Heart left ventricle (tissue), 16 donors: ENCODE measurements at regions not wholly inside any gene's neighbourhood (a gene's known extent, or its start where the extent isn't known, plus 50 kb on each side); places are given as distances from the start of the nearest gene placed in this dataset.

ENCODE experiments used
- ATAC-seq, 4 donors: fragments of 200-7000 bp; cut with Tn5 transposase; one replicate each; pipeline ENCODE4 v1.9.1; 2020 to 2022; ENCODE audit warnings: moderate library complexity in 4 of 4, mild to moderate bottlenecking in 3 of 4, moderate number of reproducible peaks in 1 of 4
- DNase-seq, 5 donors: peaks; one replicate each; pipeline ENCODE4 v3.0.0-alpha.2; 2020
- H3K27ac ChIP-seq, 12 donors: fragments of 200-600 bp; sonication (generic) in 4 of 12; one replicate each; pipeline versions ENCODE4 v1.5.0 to v1.8.0; 2016 to 2022; ENCODE audit warnings: mild to moderate bottlenecking in 2 of 12
- H3K27me3 ChIP-seq, 9 donors: fragments of 200-600 bp; sonication (generic) in 2 of 9; one replicate each; pipeline versions ENCODE4 v1.5.1 to v1.8.0; 2016 to 2022; ENCODE audit warnings: mild to moderate bottlenecking in 3 of 9
- H3K36me3 ChIP-seq, 9 donors: fragments of 200-600 bp; sonication (generic) in 2 of 9; one replicate each; pipeline versions ENCODE4 v1.5.0 to v1.8.0; 2018 to 2022; ENCODE audit warnings: mild to moderate bottlenecking in 2 of 9
- H3K4me1 ChIP-seq, 12 donors: fragments of 200-600 bp; sonication (generic) in 4 of 12; one replicate each; pipeline versions ENCODE4 v1.5.0 to v1.8.0; 2016 to 2022; ENCODE audit warnings: mild to moderate bottlenecking in 3 of 12
- H3K4me3 ChIP-seq, 12 donors: fragments of 200-600 bp; sonication (generic) in 4 of 12; one replicate each; pipeline versions ENCODE4 v1.5.0 to v1.8.0; 2017 to 2022; ENCODE audit warnings: mild to moderate bottlenecking in 9 of 12, moderate library complexity in 4 of 12
- H3K9me3 ChIP-seq, 12 donors: fragments of 200-600 bp; sonication (generic) in 4 of 12; one replicate each; pipeline versions ENCODE4 v1.5.0 to v1.8.0; 2016 to 2022; ENCODE audit warnings: mild to moderate bottlenecking in 1 of 12
- POLR2A ChIP-seq, 2 donors: fragments of 450-650 bp; IDR thresholded peaks; one replicate each; pipeline ENCODE4 v1.6.1; 2017; ENCODE audit warnings: antibody characterized with exemption in 2 of 2, mild to moderate bottlenecking in 2 of 2, moderate library complexity in 2 of 2
- WGBS, 4 donors: extraction: QIAGEN DNeasy Blood & Tissue Kit in 2 of 4; methylation state at CpG; one replicate each; pipeline versions ENCODE4 v1.1.5 to v1.1.7; 2013 to 2018; 5-methylcytosine and 5-hydroxymethylcytosine counted together
- intact Hi-C, 10 donors: fragments of 100-400 bp; cut with DNase I; formaldehyde crosslinking; loops; one replicate each; pipeline versions ENCODE4 v1.11.1 to v1.14.2; 2022
- TF ChIP-seq, protein P1 (sequence below), 12 donors: fragments of 200-600 bp; sonication (generic) in 4 of 12; IDR thresholded peaks; one replicate each; pipeline versions ENCODE4 v1.5.0 to v1.8.0; 2018 to 2022; ENCODE audit warnings: antibody characterized with exemption in 12 of 12, mild to moderate bottlenecking in 5 of 12
- donor health status: ischemic (EF 13 %, LVEDD 7.1; RV severe dilation, severe dysfunction).
- donor health status: healthy with polysubstance abuse.
- donor health status: DM: no; HTN: yes; CAD: no.
- donor health status: DM: no; HTN: no; CAD: no.
- donor health status: ischemic (EF 25% LVEDD 6.9; RV normal size, moderate dysfunction).
- donor health status: ischemic (EF 25% LVEDD 5.7; RV mildly dilated, moderate dysfunction).
- donor health status: healthy.
- donor health status: DM: yes; HTN: yes; CAD: no.
- donor health status: ischemic (EF 35%, LVEDD 5.7; RV mildly dilated, moderate dysfunction).
- donor health status: nonischemic (EF 11% LVEDD 7.7; RV severe dilation, severe dysfunction).
- donor health status: DM: yes; HTN: yes; CAD: no.
- donor health status: PGD.
- donor health status: ischemic (EF 29% LVEDD 5.4; RV normal size, mild dysfunction).
- donor health status: nonischemic (EF 23%, LVEDD 6.1; RV moderate dilation, normal function).

GRCh38 chr13:109881961-109882558 is 95.7 kb upstream of the IRS2 start:
- 71 to 79% (median 75%) methylated on average over 12 to 14 of the region's 14 CpGs for WGBS, 4 donors
- Histone ChIP-seq H3K27me3 (no peaks in the 10 kb centered on the region), H3K4me1 (peaks cover 0 to 19% (median 0%) of the 10 kb centered on the region in 12 donors), H3K4me3 (no peak overlapping the region), H3K9me3 (no peaks in the 10 kb centered on the region), H3K27ac (no peak overlapping the region), H3K36me3 (no peaks in the 10 kb centered on the region)
- no peak for DNase-seq
- ATAC-seq = no peak
- intact Hi-C loops = loop anchor here in 3 of 10 donors (5.0 to 10.0 kb wide), 2 partner anchors 95 to 223 kb away; partner anchors contain the start of gene IRS2 (in 1 of the 3)
- no peak for TF ChIP-seq POLR2A (IDR thresholded peaks at IDR 0.05)
- TF ChIP-seq, protein P1, sequence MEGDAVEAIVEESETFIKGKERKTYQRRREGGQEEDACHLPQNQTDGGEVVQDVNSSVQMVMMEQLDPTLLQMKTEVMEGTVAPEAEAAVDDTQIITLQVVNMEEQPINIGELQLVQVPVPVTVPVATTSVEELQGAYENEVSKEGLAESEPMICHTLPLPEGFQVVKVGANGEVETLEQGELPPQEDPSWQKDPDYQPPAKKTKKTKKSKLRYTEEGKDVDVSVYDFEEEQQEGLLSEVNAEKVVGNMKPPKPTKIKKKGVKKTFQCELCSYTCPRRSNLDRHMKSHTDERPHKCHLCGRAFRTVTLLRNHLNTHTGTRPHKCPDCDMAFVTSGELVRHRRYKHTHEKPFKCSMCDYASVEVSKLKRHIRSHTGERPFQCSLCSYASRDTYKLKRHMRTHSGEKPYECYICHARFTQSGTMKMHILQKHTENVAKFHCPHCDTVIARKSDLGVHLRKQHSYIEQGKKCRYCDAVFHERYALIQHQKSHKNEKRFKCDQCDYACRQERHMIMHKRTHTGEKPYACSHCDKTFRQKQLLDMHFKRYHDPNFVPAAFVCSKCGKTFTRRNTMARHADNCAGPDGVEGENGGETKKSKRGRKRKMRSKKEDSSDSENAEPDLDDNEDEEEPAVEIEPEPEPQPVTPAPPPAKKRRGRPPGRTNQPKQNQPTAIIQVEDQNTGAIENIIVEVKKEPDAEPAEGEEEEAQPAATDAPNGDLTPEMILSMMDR (IDR thresholded peaks at IDR 0.05) = no peak

DNA sequence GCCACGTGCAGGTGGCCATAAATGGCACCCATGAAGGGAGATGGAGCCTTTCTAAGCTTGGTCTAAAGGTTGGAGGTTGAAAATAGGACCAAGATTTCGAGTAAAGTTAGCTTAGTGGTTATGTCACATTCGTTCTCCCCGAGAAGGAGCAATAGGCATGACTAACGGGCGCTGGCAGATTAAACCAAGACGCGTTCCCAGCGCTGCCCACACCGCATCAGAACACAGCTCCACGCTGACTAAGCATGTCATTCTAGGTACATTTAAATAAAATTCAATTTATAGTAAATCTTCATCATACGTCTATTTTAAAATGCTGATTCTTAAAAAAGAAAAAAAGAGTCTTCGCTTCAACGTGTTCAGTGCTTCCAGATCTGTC is 95.0 kb upstream of the IRS2 start:
- Histone ChIP-seq H3K27ac (no peak overlapping the region), H3K4me3 (no peak overlapping the region), H3K9me3 (no peaks in the 10 kb centered on the region), H3K4me1 (peaks cover 0 to 19% (median 0%) of the 10 kb centered on the region in 12 donors), H3K27me3 (no peaks in the 10 kb centered on the region), H3K36me3 (no peaks in the 10 kb centered on the region)
- TF ChIP-seq, protein P1 (IDR thresholded peaks at IDR 0.05) = no peak
- no peak for TF ChIP-seq POLR2A (IDR thresholded peaks at IDR 0.05)
- ATAC-seq (no peak), DNase-seq (no peak)
- 90 to 93% (median 92%) methylated on average over 14 of the region's 14 CpGs for WGBS, 4 donors
- intact Hi-C loops = loop anchor here in 3 of 10 donors (5.0 to 10.0 kb wide), 2 partner anchors 94 to 223 kb away; partner anchors contain the start of gene IRS2 (in 1 of the 3)

DNA sequence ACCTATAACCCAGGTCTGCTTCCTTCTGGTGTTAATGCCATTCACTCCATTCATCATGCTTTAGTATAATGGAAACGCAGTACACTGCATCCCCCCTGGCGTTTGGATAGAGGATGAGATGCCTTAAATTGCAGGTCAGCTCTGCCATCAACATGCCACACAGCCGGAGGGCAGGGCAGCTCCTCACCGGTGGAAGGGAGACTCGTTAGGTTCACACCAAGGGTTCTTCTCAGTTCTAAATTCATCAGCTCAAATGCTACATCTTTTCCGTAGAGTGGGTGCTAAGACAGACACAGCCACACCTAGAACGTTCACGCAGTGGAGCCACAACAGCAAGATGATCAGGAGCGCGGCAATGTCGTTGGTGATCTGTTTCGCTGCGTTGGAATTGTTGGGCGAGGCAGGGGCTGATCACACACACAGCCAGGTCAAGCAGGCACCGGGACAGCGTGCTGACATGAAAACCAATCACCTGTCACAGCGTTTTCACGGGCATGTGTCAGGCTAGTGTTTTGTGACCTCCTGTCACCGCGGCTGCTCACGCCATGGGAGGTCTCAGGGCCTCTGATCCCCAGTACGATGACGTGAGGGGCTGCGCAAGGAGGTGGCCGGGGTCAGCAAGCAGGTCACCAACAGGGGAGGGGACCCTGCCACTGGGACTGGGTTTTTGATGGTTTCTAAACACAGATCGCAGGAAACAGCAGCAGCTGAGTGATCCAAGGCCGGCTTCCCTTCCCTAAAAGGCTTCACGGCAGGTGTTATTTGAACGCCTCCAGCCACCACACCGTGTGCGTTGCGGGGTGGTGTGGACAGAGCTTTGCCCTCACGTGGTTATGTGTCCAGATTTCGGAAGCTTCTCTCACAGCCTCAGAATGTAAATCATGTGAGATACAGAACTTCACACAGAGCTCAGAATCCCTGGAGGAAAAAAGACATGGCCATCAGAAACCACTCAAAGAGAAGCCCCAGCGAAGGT is 94.3 kb upstream of the IRS2 start:
- no peak overlapping the region for H3K27ac ChIP-seq
- no peaks in the 10 kb centered on the region for H3K9me3 ChIP-seq
- no peak for DNase-seq
- no peaks in the 10 kb centered on the region for H3K36me3 ChIP-seq
- H3K4me1 ChIP-seq = peaks cover 0 to 25% (median 6%) of the 10 kb centered on the region in 12 donors
- no peak overlapping the region for H3K4me3 ChIP-seq
- TF ChIP-seq POLR2A (IDR thresholded peaks at IDR 0.05) = no peak
- TF ChIP-seq, protein P1 (IDR thresholded peaks at IDR 0.05) = no peak
- intact Hi-C loops = loop anchor here in 3 of 10 donors (5.0 to 10.0 kb wide), 2 partner anchors 93 to 224 kb away; partner anchors contain the start of gene IRS2 (in 1 of the 3)
- 77 to 84% (median 78%) methylated on average over 28 to 35 of the region's 35 CpGs for WGBS, 4 donors
- H3K27me3 ChIP-seq = no peaks in the 10 kb centered on the region
- ATAC-seq = no peak

DNA sequence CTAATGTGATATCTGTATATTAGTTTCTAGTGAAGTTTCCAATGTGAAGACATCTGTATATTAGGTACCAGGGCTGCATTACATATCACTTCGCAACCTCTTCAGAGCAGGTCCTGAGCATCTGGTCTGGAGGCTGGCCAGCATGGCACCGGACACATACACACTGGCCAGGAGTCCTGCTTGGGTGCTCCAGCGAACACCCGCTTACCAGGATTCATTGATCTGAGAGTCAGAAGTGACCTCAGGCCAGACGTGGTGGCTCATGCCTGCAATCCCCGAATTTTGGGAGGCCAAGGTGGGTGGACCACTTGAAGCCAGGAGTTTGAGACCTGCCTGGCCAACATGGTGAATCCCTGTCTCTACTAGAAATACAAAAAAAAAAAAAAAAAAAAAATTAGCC is 93.0 kb upstream of the IRS2 start:
- intact Hi-C loops = loop anchor here in 3 of 10 donors (10.0 kb wide), 1 partner anchor 225 kb away; no protein-coding TSS in a partner anchor

More for the DNA sequence above, 93.0 kb upstream of the IRS2 start:
- no peak overlapping the region for H3K27ac ChIP-seq
- DNase-seq = peak in 1 of 5 donors; percentile 56
- ATAC-seq = no peak
- H3K27me3 ChIP-seq = no peaks in the 10 kb centered on the region
- peaks cover 0 to 34% (median 14%) of the 10 kb centered on the region in 12 donors for H3K4me1 ChIP-seq
- TF ChIP-seq POLR2A (IDR thresholded peaks at IDR 0.05) = no peak
- TF ChIP-seq, protein P1 (IDR thresholded peaks at IDR 0.05) = no peak
- no peaks in the 10 kb centered on the region for H3K9me3 ChIP-seq
- WGBS, 4 donors = 45 to 74% (median 68%) methylated on average over 6 of the region's 6 CpGs
- no peak overlapping the region for H3K4me3 ChIP-seq
- no peaks in the 10 kb centered on the region for H3K36me3 ChIP-seq
